CD4-positive, alpha-beta T cell (primary cell): ENCODE measurements at regions not wholly inside any gene's neighbourhood (a gene's known extent, or its start where the extent isn't known, plus 50 kb on each side); places are given as distances from the start of the nearest gene placed in this dataset.

ENCODE experiments used
- ATAC-seq: fragments of 200-7000 bp; cut with Tn5 transposase; one replicate; pipeline ENCODE4 v1.10.0; 2022; ENCODE audit warnings: mild to moderate bottlenecking; ENCODE audit not compliant: poor library complexity
- CTCF ChIA-PET: fragments of 350-600 bp; sonication (Branson Sonifier 250); formaldehyde crosslinking; loops from one replicate; lab custom pipeline; 2021; ENCODE audit warnings: antibody characterized with exemption, inconsistent platforms; lab: Charles Lee
- POLR2A ChIA-PET: fragments of 350-600 bp; sonication (Branson Sonifier 250); formaldehyde crosslinking; loops from one replicate; lab custom pipeline; 2021; ENCODE audit warnings: antibody characterized with exemption, inconsistent platforms; lab: Charles Lee
- DNase-seq, 14 experiments: peaks; one replicate each; pipeline ENCODE4 v3.0.0-alpha.2; 2013 to 2020; ENCODE audit warnings: mixed read lengths in 2 of 14
- H3K27ac ChIP-seq, 2 donors: one replicate each; pipeline versions ENCODE4 v1.5.1 to v1.7.0; 2013; ENCODE audit warnings: low read length in 2 of 2, low read depth in 1 of 2, mild to moderate bottlenecking in 1 of 2
- H3K27me3 ChIP-seq, 2 experiments: 1 replicate in 1 of 2; 2 replicates in 1 of 2; pipeline versions ENCODE4 v1.6.1 to v1.7.0; 2013; ENCODE audit warnings: low read length in 2 of 2, control low read depth in 1 of 2, mild to moderate bottlenecking in 1 of 2, moderate library complexity in 1 of 2; ENCODE audit not compliant: insufficient read depth in 2 of 2, control insufficient read depth in 1 of 2
- H3K36me3 ChIP-seq: one replicate; pipeline ENCODE4 v1.6.1; 2013; ENCODE audit warnings: low read length, control low read depth; ENCODE audit not compliant: insufficient read depth
- H3K4me1 ChIP-seq: one replicate; pipeline ENCODE4 v1.6.1; 2013; ENCODE audit warnings: low read length, control low read depth; ENCODE audit not compliant: insufficient read depth
- H3K4me3 ChIP-seq: one replicate; pipeline ENCODE4 v1.5.1; 2013; ENCODE audit warnings: mild to moderate bottlenecking, low read length, moderate library complexity
- H3K9me3 ChIP-seq, 2 experiments: 1 replicate in 1 of 2; 2 replicates in 1 of 2; pipeline versions ENCODE4 v1.6.1 to v1.7.0; 2013; ENCODE audit warnings: low read length in 2 of 2, mild to moderate bottlenecking in 2 of 2, control low read depth in 1 of 2, moderate library complexity in 1 of 2; ENCODE audit not compliant: control insufficient read depth in 1 of 2, insufficient read depth in 1 of 2
- H3K27ac Mint-ChIP-seq: one replicate; pipeline ENCODE4 v1.8.0; 2020; ENCODE audit warnings: mixed read lengths
- H3K27me3 Mint-ChIP-seq: one replicate; pipeline ENCODE4 v1.8.0; 2021; ENCODE audit warnings: mixed read lengths
- H3K36me3 Mint-ChIP-seq: one replicate; pipeline ENCODE4 v1.8.0; 2021; ENCODE audit warnings: low read depth, mixed read lengths
- H3K4me1 Mint-ChIP-seq: one replicate; pipeline ENCODE4 v1.8.0; 2021; ENCODE audit warnings: low read depth, mixed read lengths
- H3K4me3 Mint-ChIP-seq: one replicate; pipeline ENCODE4 v1.8.0; 2020; ENCODE audit warnings: mild to moderate bottlenecking, mixed read lengths
- H3K9me3 Mint-ChIP-seq: one replicate; pipeline ENCODE4 v1.8.0; 2020; ENCODE audit warnings: mixed read lengths
- CTCF ChIP-seq: fragments of 200-600 bp; IDR thresholded peaks from one replicate; pipeline ENCODE4 v1.8.0; 2022; ENCODE audit warnings: antibody characterized with exemption, mild to moderate bottlenecking
- intact Hi-C, 2 experiments: fragments of 100-400 bp; cut with DNase I in 1 of 2; cut with micrococcal nuclease in 1 of 2; formaldehyde crosslinking; loops; one replicate each; pipeline versions ENCODE4 v1.15.1 to v1.9.0; 2023 to 2025; cut with DNase I, micrococcal nuclease

DNA sequence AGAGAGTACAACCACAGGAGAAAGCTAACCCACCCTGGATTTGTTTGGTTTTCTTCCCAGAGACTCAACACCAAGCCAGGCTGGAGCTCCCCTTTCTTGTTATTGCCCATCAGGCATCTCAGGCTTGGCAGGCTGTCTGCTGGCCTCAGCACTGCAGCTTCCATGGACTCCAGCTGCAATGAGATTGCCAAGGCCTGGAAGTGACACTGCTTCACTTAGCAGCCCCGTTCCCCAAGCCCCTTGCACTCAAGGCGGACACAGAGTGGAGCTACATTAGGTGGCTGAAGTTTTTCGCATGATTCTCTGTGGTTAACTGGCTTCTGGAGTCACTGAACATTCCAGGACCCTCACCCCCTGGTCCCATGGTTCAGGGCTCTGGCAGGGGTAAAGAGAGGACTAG, 163.1 kb upstream of the GDF10 start:
- H3K27ac Mint-ChIP-seq: no peak overlapping the region
- intact Hi-C loops: no loop called here

GRCh38 chr10:47137311-47137851, 162.6 kb upstream of the GDF10 start:
- H3K27me3 ChIP-seq: no peaks in the 10 kb centered on the region
- CTCF ChIA-PET: no interaction called here

More for the DNA sequence above, 163.1 kb upstream of the GDF10 start:
- Histone ChIP-seq H3K27ac (no peak overlapping the region), H3K9me3 (no peaks in the 10 kb centered on the region), H3K4me3 (no peak overlapping the region), H3K4me1 (no peaks in the 10 kb centered on the region), H3K36me3 (no peaks in the 10 kb centered on the region), H3K27me3 (no peaks in the 10 kb centered on the region)
- no peaks in the 10 kb centered on the region for H3K27me3 Mint-ChIP-seq
- ATAC-seq (no peak), DNase-seq (no peak)
- no peak for TF ChIP-seq CTCF
- no peaks in the 10 kb centered on the region for H3K9me3 Mint-ChIP-seq
- CTCF ChIA-PET: no interaction called here
- peaks cover 7% of the 10 kb centered on the region for H3K4me1 Mint-ChIP-seq
- no peak overlapping the region for H3K4me3 Mint-ChIP-seq
- POLR2A ChIA-PET: no interaction called here
- H3K36me3 Mint-ChIP-seq: no peaks in the 10 kb centered on the region

DNA sequence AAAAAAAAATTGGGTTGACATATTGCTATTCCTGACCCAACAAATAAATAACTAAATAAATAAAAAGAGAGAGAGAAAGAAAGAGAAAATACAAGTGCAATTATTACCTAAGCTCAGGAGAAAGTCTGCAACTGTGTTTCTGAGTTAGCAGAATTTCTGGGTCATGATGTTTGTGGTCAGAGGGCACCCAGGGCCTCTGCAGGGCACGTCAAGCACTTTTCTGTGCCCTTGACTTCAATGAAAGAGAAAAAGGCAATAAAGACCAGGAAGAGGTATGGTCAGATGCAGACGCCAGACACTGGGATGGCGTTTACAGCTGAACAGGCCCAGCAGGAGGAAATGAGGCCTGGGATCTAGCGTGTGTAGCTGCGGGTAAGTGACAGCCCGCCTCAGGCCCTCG, 160.9 kb upstream of the GDF10 start:
- intact Hi-C loops: no loop called here
- H3K9me3 ChIP-seq: no peaks in the 10 kb centered on the region
- DNase-seq (no peak), ATAC-seq (no peak)
- TF ChIP-seq CTCF: no peak
- no peaks in the 10 kb centered on the region for H3K27me3 Mint-ChIP-seq
- H3K4me3 Mint-ChIP-seq: no peak overlapping the region
- H3K36me3 ChIP-seq: no peaks in the 10 kb centered on the region
- H3K4me1 Mint-ChIP-seq: peaks cover 2% of the 10 kb centered on the region
- ChIA-PET CTCF (no interaction called here), POLR2A (interaction anchor here (0.5 kb wide), 1 partner anchor 28 kb away, joined by 3 read pairs; no protein-coding TSS in a partner anchor)
- no peak overlapping the region for H3K27ac Mint-ChIP-seq
- no peak overlapping the region for H3K4me3 ChIP-seq
- no peaks in the 10 kb centered on the region for H3K27me3 ChIP-seq
- H3K36me3 Mint-ChIP-seq: no peaks in the 10 kb centered on the region
- H3K9me3 Mint-ChIP-seq: no peaks in the 10 kb centered on the region
- no peaks in the 10 kb centered on the region for H3K4me1 ChIP-seq
- no peak overlapping the region for H3K27ac ChIP-seq

More at GRCh38 chr10:47137311-47137851, 162.6 kb upstream of the GDF10 start:
- Histone ChIP-seq H3K9me3 (no peaks in the 10 kb centered on the region), H3K4me3 (no peak overlapping the region), H3K4me1 (no peaks in the 10 kb centered on the region), H3K27ac (no peak overlapping the region), H3K36me3 (no peaks in the 10 kb centered on the region)
- POLR2A ChIA-PET: no interaction called here
- Mint-ChIP-seq H3K9me3 (no peaks in the 10 kb centered on the region), H3K27me3 (no peaks in the 10 kb centered on the region), H3K4me3 (no peak overlapping the region), H3K27ac (no peak overlapping the region), H3K36me3 (no peaks in the 10 kb centered on the region), H3K4me1 (peaks cover 7% of the 10 kb centered on the region)
- no peak for DNase-seq
- no peak for TF ChIP-seq CTCF
- intact Hi-C loops: no loop called here
- no peak for ATAC-seq
